Fibroblast of skin of left biceps (primary cell): ENCODE measurements at regions not wholly inside any gene's neighbourhood (a gene's known extent, or its start where the extent isn't known, plus 50 kb on each side); places are given as distances from the start of the nearest gene placed in this dataset.
"Not testable (repeated sequence)": the region's sequence is repeated elsewhere in the genome, so short reads cannot be mapped to it uniquely, and the experiment has no call there.

Experiments used
- DNase-seq, 2 experiments: peaks; one replicate each; pipeline ENCODE4 v3.0.0-alpha.2; 2013; ENCODE audit warnings: low read depth in 2 of 2

DNA sequence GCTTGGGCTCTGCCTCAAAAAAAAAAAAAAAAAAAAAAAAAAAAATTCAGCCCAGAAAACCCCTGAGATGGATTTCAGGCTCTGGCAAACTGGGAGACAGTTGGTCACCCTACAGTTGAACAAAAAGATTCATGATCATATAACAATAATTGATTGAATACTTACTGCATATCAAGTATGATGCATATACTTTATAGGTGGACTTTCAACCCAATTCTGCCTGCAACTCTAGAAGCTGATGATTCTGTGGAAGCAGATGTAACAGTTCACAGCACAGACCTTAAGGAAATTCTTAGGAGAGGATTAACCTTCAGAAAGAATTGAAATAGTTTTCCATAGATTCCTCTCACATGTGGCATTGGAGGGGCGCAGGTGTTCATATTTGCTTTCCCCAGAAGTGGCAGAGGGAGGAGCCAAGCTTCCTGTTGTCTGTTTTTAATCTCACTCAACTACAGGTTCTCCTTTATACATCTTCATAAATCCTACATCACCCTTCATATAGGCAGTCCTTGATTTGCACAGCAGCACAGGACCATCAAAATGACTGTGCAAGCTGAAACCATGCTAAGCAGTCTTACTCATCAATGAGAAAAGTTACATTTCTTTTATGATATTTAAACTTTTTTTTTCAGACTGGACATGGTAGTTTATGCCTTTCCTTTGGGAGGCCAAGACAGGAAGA, 149.4 kb upstream of the KLF3 start:
- DNase-seq, result no peak

DNA sequence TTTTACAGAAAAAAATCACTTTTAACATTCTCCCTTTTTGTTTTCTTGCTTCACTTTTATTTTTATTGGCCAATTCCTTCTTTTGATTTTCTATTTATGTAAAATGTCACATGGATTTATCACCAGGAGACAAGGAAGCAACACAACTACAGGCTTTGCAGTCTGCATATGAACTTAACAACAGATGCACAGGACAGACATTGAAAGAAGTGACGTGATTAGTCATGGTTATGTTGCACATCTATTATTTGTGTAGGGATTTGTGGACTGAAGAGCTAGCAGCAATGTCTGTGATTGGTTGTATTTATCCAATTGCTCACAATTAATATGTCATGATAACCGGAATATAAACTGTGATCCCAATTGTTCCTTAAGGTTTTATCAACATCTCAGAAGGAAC, 147.8 kb upstream of the KLF3 start:
- DNase-seq, result no peak

DNA sequence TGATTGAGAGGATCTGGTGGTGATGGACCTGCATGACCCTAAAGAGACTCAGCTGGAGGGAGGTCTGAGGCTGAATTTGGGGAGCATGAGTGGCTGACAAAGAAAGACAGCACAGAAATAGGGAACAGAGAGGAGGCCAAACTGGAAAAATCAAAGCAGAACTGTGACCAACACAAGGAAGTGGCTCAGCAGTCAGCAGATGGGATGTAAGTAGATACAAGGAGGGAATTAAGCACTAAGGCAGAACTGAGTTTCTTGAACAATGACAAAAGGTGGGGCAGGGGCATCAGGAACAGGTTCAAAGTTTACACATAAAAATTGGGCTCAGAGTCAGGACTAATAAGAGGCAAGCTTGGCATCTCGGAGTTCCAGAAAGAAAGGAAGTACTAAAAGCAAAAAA, 144.3 kb upstream of the KLF3 start:
- no peak for DNase-seq

DNA sequence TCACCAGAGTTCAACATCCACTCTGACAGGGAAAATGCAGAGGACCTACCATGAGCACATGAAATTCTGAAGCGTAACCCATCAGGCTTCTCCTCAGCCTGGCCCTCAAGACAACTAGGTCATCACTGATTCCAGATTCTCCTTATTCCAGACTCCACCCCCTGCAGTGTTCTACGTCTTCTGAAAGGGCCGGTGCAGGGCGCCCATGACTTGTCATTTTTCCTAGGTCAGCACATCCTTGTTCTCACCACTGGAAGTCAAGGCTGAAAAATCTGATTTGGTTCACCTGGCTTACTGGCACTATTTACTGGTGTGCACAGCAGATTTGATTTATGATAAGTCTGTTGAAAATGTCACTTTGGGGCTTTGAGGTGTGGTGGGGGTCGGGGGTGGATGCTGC, 140.9 kb upstream of the KLF3 start:
- DNase-seq, result no peak

DNA sequence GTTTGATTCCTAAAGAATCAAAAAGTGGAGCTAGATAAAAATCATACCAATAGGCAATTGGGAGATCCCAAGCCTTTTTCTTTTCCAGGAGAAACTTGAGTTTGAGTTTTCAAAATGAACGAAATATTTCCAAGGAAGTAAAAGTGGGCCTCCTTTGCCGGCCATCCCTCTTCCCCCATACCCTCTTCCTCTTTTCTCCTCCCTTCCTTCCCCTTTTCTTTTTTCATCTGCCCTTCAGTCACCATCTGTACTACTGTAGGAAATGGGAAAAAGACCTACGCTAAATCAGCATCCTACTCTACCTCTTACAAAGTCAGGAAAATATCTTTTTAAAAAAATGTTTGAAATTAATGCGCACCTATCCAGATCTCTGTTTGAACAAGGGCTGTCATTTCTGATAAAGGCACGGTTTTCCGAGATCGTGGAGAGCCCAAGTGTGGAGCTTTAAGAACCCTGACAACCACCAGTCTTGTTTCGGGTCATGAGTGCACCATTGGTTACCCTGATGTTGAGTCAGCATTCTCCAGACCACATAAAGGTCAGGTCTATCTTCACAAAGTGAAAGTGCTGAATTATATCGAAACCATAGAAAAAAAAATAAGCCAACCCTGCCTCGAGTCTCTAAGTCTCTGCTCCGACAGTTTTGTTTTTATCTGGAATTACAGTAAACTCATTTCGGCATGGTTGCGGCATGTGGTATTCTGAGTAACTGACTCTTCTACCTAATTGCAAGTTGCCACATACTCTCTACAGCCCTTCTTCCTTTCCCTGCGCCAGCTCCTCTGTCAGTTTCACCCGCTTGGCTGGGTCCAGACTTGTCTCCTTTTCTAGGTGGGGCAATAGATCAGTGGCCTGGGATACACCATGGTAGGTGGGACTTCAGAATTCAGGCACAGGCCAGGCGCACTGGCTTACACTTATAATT, 140.2 kb upstream of the KLF3 start:
- DNase-seq, result no peak

DNA sequence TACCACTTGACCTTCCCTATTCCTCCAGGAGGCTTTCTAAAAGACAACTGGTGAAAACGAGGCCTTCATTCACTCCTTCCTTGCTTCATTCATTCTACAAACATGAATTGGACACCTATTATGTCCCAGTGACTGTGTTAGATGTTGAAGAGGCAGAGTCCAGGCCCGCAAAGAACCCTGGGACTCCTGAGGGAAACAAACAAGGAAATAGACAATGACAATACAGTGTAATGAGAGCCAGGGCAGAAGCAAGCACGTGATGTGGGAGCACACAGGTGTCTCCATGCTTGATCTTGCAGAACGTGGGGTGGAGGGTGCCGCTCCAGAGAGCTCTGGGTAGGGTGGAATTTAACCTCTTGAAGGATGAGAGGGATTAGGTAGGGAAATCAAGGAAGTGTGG, 137.6 kb upstream of the KLF3 start:
- no peak for DNase-seq

DNA sequence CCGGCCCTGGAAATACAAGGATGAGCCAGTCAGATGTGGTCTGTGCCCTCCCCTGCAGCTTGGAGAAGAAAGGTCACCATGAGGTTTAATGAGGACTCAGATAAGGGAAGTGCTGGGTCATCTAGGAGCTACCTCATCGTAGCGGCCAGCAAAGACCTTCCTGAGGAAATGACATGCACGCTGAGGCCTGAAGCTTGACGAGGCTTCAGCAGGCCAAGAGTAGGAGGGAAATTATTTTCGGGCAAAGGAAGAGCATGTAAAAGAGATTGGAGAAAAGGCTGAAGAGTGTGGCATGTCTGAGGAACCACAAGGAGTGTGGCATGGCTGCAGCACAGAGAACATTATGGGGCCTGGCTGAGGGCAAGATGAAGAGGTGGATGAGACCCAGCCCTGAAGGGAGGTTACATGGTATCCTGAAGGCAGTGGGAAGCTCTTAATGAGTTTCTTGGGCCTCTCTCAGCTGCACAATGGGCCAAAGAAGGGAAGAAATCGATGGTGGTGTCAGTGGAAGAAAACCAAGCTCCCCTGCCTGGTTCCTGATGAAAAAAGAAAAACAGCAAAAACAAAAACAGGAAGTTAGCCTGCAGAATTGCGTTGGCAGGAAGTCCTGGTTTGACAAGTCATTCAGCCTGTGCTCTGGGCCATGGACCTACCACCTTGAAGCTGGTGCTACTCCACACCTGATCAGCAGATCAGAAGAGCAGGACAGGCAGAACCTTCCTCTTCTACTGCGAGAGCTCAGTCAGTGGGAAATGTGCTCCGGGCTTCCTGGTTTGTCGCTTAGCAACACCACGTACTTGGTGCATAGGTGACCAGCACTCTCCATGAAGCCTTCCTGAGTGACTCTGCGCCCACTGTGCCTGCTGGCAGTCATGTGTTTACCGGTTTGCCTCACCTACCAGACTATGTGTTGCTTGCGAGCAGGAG, 134.5 kb upstream of the KLF3 start:
- DNase-seq, result no peak

DNA sequence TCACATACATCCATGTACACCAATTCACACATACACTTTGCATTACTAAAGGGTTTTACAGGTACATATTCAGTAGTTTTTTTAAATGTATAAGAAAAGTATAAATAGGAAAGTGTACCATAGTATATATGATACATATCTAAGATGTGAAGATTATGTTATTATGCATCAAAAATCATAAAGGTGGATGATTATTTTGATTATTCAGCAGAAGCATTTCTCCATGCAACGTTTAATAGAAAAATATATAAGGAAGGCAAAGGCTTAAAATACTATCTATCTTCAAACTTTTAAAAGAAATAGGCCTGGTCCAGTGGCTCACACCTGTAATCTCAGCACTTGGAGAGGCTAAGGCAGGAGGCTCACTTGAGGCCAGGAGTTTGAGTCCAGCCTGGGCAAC, 133.5 kb upstream of the KLF3 start:
- DNase-seq, result no peak

DNA sequence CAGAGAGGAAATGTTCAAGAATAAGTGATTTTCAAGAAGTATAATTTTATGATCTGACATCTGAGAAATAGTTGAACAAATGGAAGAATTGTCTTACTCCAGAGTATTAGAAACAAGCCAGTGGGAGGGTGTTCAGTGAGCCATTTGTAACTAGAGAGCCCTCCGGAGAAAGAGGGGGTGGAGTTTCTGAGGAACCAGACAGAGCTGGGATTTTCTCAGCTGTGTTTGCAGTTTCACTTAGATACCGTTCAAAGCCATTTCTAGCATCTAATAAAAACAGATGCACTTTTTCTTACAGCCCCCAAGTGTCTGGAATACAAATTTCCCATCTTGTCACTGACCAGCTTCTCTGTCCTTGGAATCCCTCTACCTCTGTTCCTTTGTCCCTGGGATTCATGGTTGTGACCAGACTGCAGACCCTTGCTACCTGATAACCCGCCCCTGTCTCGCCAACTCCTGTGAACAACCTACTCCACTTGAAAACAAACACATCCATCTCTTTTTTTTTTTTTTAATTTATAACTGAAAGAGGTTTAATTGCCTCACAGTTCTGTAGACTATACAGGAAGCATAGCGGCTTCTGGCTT, 132.8 kb upstream of the KLF3 start:
- DNase-seq, result no peak

DNA sequence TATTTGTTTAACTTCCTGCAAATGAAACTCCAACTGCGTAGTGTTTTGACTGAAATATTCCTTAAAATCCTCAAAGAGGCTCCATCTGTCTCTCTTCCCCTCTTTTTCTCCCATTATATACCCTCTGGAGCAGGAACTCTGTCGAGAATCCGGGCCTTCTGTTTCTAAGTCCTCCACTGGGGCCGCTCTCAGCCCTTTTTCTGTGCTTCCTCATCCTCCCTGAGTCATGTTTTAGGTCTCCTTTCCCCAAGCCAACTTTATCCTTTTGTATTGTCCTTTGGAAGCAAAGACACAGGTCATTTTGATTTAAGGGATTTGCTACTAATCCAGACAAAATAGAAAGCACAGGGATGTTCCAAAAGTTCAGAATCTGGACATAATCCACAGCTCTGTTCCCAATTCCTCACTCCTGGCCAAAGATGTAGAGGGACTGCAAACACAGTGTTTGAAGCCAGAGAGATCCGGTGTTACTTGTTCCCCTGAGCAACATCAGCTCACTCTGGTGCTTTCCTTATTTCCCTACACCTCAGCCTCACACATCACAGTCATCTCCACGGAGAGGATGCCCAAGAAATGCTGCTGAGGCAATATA, 131.0 kb upstream of the KLF3 start:
- no peak for DNase-seq

DNA sequence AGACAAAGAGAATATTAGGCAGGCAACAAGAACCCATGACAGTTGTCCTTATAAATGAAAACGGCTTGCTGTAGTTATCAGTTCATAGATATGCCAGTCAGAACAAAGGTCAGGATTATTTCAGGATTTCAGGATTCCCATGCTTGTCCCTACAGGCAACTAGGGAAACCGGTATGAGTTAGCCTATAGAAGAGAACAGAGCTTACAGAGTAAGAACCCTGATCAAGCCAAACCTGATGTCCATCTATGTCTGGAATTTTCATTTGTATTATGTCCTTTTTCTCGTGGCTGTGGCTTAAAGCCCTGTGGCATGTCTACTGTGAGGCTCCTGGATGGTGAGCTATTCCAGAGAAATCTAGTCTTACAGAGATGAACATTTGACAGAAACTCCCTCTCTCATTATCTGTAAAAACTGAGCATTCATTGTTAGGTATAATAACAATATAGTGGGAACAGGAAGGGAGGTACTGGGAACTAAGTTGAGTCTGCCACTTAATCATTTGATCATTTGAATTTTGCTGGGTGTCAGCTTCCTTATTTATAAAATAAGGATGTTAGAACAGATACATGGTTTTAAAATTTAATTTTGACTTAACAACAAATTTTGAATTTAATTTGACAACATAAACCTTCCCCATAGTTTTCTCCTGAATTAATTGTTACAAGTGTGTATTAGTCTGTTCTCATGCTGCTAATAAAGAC, 129.5 kb upstream of the KLF3 start:
- DNase-seq, result no peak

DNA sequence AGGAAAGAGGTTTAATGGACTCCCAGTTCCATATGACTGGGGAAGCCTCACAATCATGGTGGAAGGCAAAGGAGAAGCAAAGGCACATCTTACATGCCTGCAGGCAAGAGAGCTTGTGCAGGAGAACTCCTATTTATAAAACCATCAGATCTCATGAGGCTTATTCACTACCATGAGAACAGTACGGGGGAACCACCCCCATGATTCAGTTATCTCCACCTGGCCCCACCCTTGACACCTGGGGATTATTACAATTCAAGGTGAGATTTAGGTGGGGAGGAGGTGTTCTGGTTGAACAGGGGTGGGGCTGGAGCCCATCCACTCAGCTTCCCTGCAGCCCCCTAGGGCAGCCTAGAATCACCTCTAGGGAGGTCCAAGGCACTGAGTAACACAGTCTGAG, 128.9 kb upstream of the KLF3 start:
- not testable (repeated sequence) for DNase-seq

DNA sequence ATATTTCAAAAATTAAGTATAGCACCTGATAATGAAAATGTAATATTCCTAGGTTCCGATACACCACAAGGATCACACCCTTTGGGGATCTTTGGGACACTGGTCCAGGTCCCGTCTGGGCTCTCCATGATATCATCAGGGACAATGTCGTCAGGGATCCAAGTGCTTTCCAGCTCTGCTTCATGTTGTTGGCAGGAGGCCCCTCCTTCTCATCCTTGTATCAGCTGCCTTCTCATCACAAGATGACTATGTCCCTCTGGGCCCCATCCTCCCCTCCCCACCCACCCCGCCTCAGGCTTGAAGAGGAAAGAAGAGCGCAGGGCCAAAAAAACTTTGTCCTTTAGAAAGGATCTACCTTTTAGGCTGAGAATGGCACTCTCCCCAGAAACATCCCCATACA, 128.3 kb upstream of the KLF3 start:
- DNase-seq, result no peak

DNA sequence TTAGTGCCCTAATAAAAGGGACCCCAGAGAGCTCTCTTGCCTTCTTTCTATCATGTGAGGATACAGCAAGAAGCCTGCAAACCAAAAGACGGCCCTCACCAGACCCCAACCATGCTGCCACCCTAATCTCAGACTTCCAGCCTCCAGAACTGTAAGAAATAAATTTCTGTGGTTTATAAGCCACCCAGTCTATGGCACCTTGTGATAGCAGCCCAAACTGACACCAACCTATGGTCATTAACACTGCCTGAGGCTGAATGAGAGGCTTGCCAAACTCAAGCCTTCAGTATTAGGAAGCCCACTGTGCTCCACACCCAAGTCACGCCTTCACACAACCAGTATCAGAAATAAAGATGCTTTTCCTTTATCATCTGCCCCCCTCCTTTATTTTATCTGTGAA, 127.3 kb upstream of the KLF3 start:
- no peak for DNase-seq

DNA sequence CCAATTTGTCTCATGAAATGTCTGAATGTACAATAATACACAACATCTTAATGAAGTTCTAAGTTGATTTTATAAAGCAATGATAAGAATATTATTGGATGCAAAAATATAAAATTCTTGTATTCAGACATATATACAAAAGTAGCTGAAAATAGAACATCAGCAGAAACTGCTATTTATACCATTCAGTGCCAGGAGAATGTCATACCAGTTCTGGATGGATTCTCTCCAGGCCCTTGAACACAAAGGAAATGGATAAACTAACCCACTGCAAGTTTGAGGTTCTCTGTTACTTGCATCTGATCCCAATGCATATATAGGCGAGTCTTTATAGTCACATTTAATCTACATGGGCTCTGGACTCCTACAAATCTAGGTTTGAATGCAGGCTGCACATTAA, 126.3 kb upstream of the KLF3 start:
- no peak for DNase-seq

DNA sequence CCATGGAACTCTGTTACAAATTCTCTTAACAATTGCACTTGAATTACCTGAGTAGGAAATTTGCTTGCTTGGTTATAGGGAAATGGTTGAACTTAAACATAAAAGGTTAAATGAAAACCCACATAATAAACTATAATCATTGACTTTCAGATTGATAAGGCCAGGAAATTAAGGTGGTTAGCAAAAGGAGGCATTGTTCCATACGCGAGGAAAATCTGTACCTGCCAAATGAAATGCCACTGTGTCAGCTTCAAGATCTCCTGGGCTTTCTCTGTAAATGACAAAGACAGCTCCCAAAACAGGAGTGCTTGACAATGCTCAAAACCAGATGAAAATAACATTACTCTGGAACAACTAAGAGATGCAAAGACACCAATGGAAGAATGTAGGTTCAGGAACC, 125.5 kb upstream of the KLF3 start:
- no peak for DNase-seq

DNA sequence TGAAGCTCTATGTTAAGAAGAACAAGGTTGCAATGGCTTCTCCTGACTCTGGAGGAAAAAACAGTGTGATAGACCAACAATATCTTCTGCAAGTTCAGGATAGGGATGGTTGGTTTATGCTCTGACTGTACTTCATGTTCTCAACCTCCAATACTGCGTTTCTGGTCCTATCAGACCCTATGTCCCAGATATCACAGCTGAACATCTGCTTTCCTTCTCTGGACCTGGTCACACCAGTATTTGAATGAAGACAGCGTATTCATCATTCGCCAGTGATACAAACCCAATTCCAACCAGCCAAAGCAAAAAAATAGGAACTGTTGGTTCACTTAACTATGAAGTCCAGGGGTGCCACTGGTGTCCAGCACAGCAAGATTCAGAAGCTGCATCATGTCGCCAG, 124.5 kb upstream of the KLF3 start:
- no peak for DNase-seq

DNA sequence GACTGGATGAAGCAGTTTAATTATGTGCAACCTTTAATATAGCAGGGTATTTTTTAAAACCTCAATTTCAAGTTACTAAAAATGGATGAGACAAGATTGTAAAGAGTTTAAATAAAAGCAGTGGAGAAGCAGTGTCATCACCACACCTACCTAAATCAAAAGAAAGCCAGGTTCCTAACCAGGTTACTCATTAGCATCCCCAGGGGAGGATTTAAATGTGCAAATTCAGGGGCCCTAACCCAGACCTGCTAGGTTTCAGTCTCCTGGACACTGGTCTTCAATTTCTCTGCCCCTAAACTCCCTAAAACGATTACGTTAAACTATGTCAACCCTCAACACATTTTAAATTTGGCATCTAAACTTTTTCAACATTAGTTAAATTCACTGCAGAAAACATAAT, 116.9 kb upstream of the KLF3 start:
- DNase-seq, result no peak

DNA sequence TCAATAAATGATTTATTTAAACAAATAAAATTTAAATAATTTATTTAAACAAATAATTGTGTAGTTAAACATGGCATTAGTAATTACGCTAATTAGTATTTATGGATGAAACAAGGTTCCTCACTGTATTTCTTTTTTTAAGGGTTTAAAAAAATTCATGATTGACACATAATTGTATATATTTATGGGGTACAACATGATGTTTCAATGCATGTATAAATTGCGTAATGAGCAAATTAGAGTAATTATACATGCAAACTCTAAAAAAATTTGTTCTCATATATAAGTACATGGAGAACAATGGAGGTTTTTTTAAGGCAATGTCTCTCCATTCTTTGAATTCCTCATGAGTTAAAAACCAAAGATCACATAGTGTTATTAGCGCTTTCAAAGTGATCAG, 115.7 kb upstream of the KLF3 start:
- DNase-seq, result no peak

DNA sequence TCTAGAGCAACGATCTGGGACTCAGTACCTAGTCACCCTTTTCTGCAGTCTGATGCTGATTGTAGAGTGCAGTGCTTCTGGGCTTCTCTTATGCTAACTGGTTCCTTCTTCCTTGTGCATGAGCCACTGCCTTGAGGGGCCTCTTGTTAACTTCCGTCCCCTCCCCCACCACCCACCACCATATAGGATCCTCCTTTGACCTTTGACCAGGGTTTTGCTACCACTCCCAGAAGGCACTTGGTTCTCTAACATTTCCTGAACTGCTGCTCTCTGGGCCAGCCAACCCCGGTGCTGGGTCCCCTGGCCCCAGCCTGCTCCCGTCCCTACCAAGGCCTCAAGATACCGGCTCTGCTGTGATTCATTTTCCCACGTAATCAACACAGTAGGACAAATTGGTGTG, 104.6 kb upstream of the KLF3 start:
- DNase-seq, result no peak

DNA sequence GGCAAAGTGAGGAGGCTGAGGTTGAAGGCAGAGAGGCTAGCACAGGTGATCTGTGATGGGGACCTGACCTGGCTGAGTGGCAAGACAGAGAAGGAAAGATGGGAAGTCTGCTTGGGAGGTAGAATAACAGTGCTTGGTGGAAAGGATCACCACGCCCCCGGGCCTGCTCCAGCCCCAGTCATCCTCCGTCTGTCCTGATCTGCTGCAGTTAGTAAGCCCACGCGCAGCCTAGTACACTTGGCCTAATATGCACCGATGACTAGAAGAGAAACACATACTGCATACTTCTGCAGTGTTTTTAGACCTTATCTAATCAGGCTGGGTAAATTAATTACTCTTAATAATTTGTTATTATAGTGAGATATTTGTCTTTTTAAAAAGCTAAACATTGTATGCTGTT, 103.7 kb upstream of the KLF3 start:
- no peak for DNase-seq
